HL-60 (cell line): ENCODE measurements at regions not wholly inside any gene's neighbourhood (a gene's known extent, or its start where the extent isn't known, plus 50 kb on each side); places are given as distances from the start of the nearest gene placed in this dataset.

Experiments used
- DNase-seq, 2 experiments: peaks; one replicate each; pipeline ENCODE4 v3.0.0-alpha.2; 2010 to 2020; ENCODE audit warnings: low read depth in 1 of 2, low spot score in 1 of 2
- H3K27ac ChIP-seq: fragments of 250-450 bp; sonication (Bioruptor Pico); replicated peaks from 2 replicates; pipeline ENCODE4 v1.5.1; 2020; ENCODE audit warnings: mild to moderate bottlenecking, moderate library complexity
- H3K27me3 ChIP-seq: fragments of 250-450 bp; sonication (Bioruptor Pico); 2 replicates; pipeline ENCODE4 v1.5.1; 2021; ENCODE audit warnings: mild to moderate bottlenecking, moderate library complexity; ENCODE audit not compliant: insufficient read depth, poor library complexity, severe bottlenecking
- H3K4me3 ChIP-seq: replicated peaks from 2 replicates; pipeline ENCODE4 v1.5.1; 2011; ENCODE audit warnings: mild to moderate bottlenecking, control low read depth, low read length; ENCODE audit not compliant: insufficient read depth
- GABPA ChIP-seq: IDR thresholded peaks from 2 replicates; pipeline ENCODE4 v1.6.1; 2012; ENCODE audit warnings: low read depth
- POLR2AphosphoS5 ChIP-seq: IDR thresholded peaks from 2 replicates; pipeline ENCODE4 v1.6.1; 2012; ENCODE audit warnings: low read depth
- REST ChIP-seq: IDR thresholded peaks from 2 replicates; pipeline ENCODE4 v1.6.1; 2012; ENCODE audit warnings: low read depth; ENCODE audit not compliant: insufficient replicate concordance
- SPI1 ChIP-seq: IDR thresholded peaks from 2 replicates; pipeline ENCODE4 v1.6.1; 2012; ENCODE audit warnings: low read depth, mild to moderate bottlenecking, borderline replicate concordance
- TF ChIP-seq, protein P1 (sequence below): IDR thresholded peaks from one replicate; pipeline ENCODE4 v1.5.1; 2011; ENCODE audit warnings: low read length, control low read depth, inconsistent platforms; ENCODE audit not compliant: insufficient read depth

- H3K27me3 ChIP-seq, result no peaks in the 10 kb centered on the region
- H3K4me3 ChIP-seq, result no peak overlapping the region
- no peak for TF ChIP-seq REST
- TF ChIP-seq SPI1, result no peak
- TF ChIP-seq, protein P1, sequence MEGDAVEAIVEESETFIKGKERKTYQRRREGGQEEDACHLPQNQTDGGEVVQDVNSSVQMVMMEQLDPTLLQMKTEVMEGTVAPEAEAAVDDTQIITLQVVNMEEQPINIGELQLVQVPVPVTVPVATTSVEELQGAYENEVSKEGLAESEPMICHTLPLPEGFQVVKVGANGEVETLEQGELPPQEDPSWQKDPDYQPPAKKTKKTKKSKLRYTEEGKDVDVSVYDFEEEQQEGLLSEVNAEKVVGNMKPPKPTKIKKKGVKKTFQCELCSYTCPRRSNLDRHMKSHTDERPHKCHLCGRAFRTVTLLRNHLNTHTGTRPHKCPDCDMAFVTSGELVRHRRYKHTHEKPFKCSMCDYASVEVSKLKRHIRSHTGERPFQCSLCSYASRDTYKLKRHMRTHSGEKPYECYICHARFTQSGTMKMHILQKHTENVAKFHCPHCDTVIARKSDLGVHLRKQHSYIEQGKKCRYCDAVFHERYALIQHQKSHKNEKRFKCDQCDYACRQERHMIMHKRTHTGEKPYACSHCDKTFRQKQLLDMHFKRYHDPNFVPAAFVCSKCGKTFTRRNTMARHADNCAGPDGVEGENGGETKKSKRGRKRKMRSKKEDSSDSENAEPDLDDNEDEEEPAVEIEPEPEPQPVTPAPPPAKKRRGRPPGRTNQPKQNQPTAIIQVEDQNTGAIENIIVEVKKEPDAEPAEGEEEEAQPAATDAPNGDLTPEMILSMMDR, result no peak
- no peak for TF ChIP-seq GABPA
- no peak for TF ChIP-seq POLR2AphosphoS5
- no peak overlapping the region for H3K27ac ChIP-seq
- DNase-seq, result no peak
Observed at GRCh38 chr10:58079461-58079860, 188.2 kb downstream of the IPMK start.

- DNase-seq, result no peak
- Histone ChIP-seq H3K27me3 (peaks cover 5% of the 10 kb centered on the region), H3K4me3 (no peak overlapping the region), H3K27ac (no peak overlapping the region)
- TF ChIP-seq SPI1, result no peak
- TF ChIP-seq POLR2AphosphoS5, result no peak
- TF ChIP-seq GABPA, result no peak
- TF ChIP-seq, protein P1, result no peak
- no peak for TF ChIP-seq REST
Observed at GRCh38 chr10:58072634-58073033, 195.1 kb downstream of the IPMK start.

- TF ChIP-seq SPI1 (no peak), POLR2AphosphoS5 (no peak), REST (no peak), GABPA (no peak)
- TF ChIP-seq, protein P1, result no peak
- no peak for DNase-seq
- Histone ChIP-seq H3K27ac (no peak overlapping the region), H3K27me3 (peaks cover 5% of the 10 kb centered on the region), H3K4me3 (no peak overlapping the region)
Observed at GRCh38 chr10:58070956-58071355, 196.7 kb downstream of the IPMK start.
